Vagina (tissue), 2 donors: ENCODE measurements at regions not wholly inside any gene's neighbourhood (a gene's known extent, or its start where the extent isn't known, plus 50 kb on each side); places are given as distances from the start of the nearest gene placed in this dataset.
"Not testable (repeated sequence)": the region's sequence is repeated elsewhere in the genome, so short reads cannot be mapped to it uniquely, and the experiment has no call there.

Experiments
- DNase-seq, 2 donors: peaks; one replicate each; pipeline ENCODE4 v3.0.0-alpha.2; 2017; ENCODE audit errors: extremely low spot score in 2 of 2
- H3K27ac ChIP-seq: fragments of 200-600 bp; sonication (generic); one replicate; pipeline ENCODE4 v1.5.1; 2019
- H3K27me3 ChIP-seq: fragments of 200-600 bp; sonication (generic); one replicate; pipeline ENCODE4 v1.5.1; 2019
- H3K36me3 ChIP-seq, 2 donors: fragments of 200-600 bp; sonication (generic); one replicate each; pipeline ENCODE4 v1.5.1; 2017 to 2019
- H3K4me1 ChIP-seq: fragments of 200-600 bp; sonication (generic); one replicate; pipeline ENCODE4 v1.5.1; 2019
- H3K4me3 ChIP-seq, 2 donors: fragments of 200-600 bp; sonication (generic); 1 replicate in 1 of 2; 2 replicates in 1 of 2; pipeline ENCODE4 v1.5.1; 2016 to 2019
- H3K9me3 ChIP-seq: fragments of 200-600 bp; sonication (generic); one replicate; pipeline ENCODE4 v1.5.1; 2019
- CTCF ChIP-seq, 3 experiments: fragments of 450-650 bp in 2 of 3; fragments of 200-600 bp in 1 of 3; sonication (generic) in 1 of 3; IDR thresholded peaks; one replicate each; pipeline ENCODE4 v1.5.1; 2017 to 2019; ENCODE audit warnings: antibody characterized with exemption in 3 of 3, mild to moderate bottlenecking in 2 of 3, moderate library complexity in 2 of 3
- POLR2A ChIP-seq, 2 donors: fragments of 450-650 bp; IDR thresholded peaks; one replicate each; pipeline ENCODE4 v1.6.1; 2017; ENCODE audit warnings: antibody characterized with exemption in 2 of 2, mild to moderate bottlenecking in 2 of 2, moderate library complexity in 2 of 2
- POLR2AphosphoS5 ChIP-seq, 2 donors: sonication (generic); formaldehyde crosslinking; IDR thresholded peaks; one replicate each; pipeline ENCODE4 v1.9.0; 2017; ENCODE audit warnings: antibody characterized with exemption in 2 of 2, mild to moderate bottlenecking in 2 of 2, low read depth in 1 of 2; ENCODE audit not compliant: insufficient read depth in 1 of 2
- intact Hi-C: fragments of 100-400 bp; cut with DNase I; formaldehyde crosslinking; loops from one replicate; pipeline ENCODE4 v1.15.1; 2023

- no peak for DNase-seq
- Histone ChIP-seq H3K27ac (no peak overlapping the region), H3K9me3 (no peaks in the 10 kb centered on the region), H3K27me3 (no peaks in the 10 kb centered on the region), H3K4me1 (no peaks in the 10 kb centered on the region), H3K36me3 (no peaks in the 10 kb centered on the region), H3K4me3 (no peak overlapping the region)
- TF ChIP-seq CTCF (IDR thresholded peaks at IDR 0.05) (no peak), POLR2AphosphoS5 (IDR thresholded peaks at IDR 0.05; ENCODE audit: insufficient read depth in 1 of 2, low read depth in 1 of 2) (no peak), POLR2A (IDR thresholded peaks at IDR 0.05) (no peak)
- intact Hi-C loops, result no loop called here
Observed at GRCh38 chr5:88085462-88085861, 183.2 kb downstream of the TMEM161B start.

GRCh38 chr5:88081877-88082276, 186.8 kb downstream of the TMEM161B start:
- intact Hi-C loops, result no loop called here
- Histone ChIP-seq H3K27ac (no peak overlapping the region), H3K36me3 (no peaks in the 10 kb centered on the region), H3K4me3 (no peak overlapping the region), H3K9me3 (no peaks in the 10 kb centered on the region), H3K4me1 (no peaks in the 10 kb centered on the region), H3K27me3 (no peaks in the 10 kb centered on the region)
- TF ChIP-seq POLR2AphosphoS5 (IDR thresholded peaks at IDR 0.05; ENCODE audit: insufficient read depth in 1 of 2, low read depth in 1 of 2) (no peak), CTCF (IDR thresholded peaks at IDR 0.05) (no peak), POLR2A (IDR thresholded peaks at IDR 0.05) (no peak)
- DNase-seq, result no peak

GRCh38 chr5:88063813-88064212, 204.8 kb downstream of the TMEM161B start:
- Histone ChIP-seq H3K4me1 (no peaks in the 10 kb centered on the region), H3K4me3 (no peak overlapping the region), H3K9me3 (no peaks in the 10 kb centered on the region), H3K27me3 (no peaks in the 10 kb centered on the region), H3K27ac (no peak overlapping the region), H3K36me3 (no peaks in the 10 kb centered on the region)
- no peak for DNase-seq
- TF ChIP-seq CTCF (IDR thresholded peaks at IDR 0.05), result no peak
- TF ChIP-seq POLR2A (IDR thresholded peaks at IDR 0.05), result no peak
- TF ChIP-seq POLR2AphosphoS5 (IDR thresholded peaks at IDR 0.05; ENCODE audit: insufficient read depth in 1 of 2, low read depth in 1 of 2), result no peak
- intact Hi-C loops, result no loop called here

- Histone ChIP-seq H3K36me3 (no peaks in the 10 kb centered on the region), H3K4me3 (no peak overlapping the region), H3K4me1 (no peaks in the 10 kb centered on the region), H3K27me3 (no peaks in the 10 kb centered on the region), H3K9me3 (no peaks in the 10 kb centered on the region), H3K27ac (no peak overlapping the region)
- intact Hi-C loops, result no loop called here
- no peak for DNase-seq
- no peak for TF ChIP-seq CTCF (IDR thresholded peaks at IDR 0.05)
- no peak for TF ChIP-seq POLR2A (IDR thresholded peaks at IDR 0.05)
- TF ChIP-seq POLR2AphosphoS5 (IDR thresholded peaks at IDR 0.05; ENCODE audit: insufficient read depth in 1 of 2, low read depth in 1 of 2), result no peak
Observed at GRCh38 chr5:88060194-88060593, 208.5 kb downstream of the TMEM161B start.

GRCh38 chr5:88058625-88059024, 210.0 kb downstream of the TMEM161B start:
- Histone ChIP-seq H3K4me1 (no peaks in the 10 kb centered on the region), H3K36me3 (no peaks in the 10 kb centered on the region), H3K4me3 (no peak overlapping the region), H3K27ac (no peak overlapping the region), H3K9me3 (no peaks in the 10 kb centered on the region), H3K27me3 (no peaks in the 10 kb centered on the region)
- intact Hi-C loops, result no loop called here
- no peak for TF ChIP-seq POLR2AphosphoS5 (IDR thresholded peaks at IDR 0.05; ENCODE audit: insufficient read depth in 1 of 2, low read depth in 1 of 2)
- no peak for TF ChIP-seq POLR2A (IDR thresholded peaks at IDR 0.05)
- TF ChIP-seq CTCF (IDR thresholded peaks at IDR 0.05), result no peak
- no peak for DNase-seq

GRCh38 chr5:88052468-88052867, 216.2 kb downstream of the TMEM161B start:
- H3K27ac ChIP-seq, H3K4me1 ChIP-seq, H3K9me3 ChIP-seq, H3K36me3 ChIP-seq, H3K27me3 ChIP-seq, DNase-seq, H3K4me3 ChIP-seq, intact Hi-C loops: not testable (repeated sequence)
